GM19467 (cell line): ENCODE measurements at regions not wholly inside any gene's neighbourhood (a gene's known extent, or its start where the extent isn't known, plus 50 kb on each side); places are given as distances from the start of the nearest gene placed in this dataset.
"Not testable (repeated sequence)": the region's sequence is repeated elsewhere in the genome, so short reads cannot be mapped to it uniquely, and the experiment has no call there.

Source experiments
- ATAC-seq: cut with Tn5 transposase; IDR thresholded peaks from one replicate; pipeline ENCODE4 v1.9.1; 2021; ENCODE audit warnings: mild to moderate bottlenecking, moderate library complexity; ENCODE audit not compliant: unreplicated experiment

- no peak for ATAC-seq
Measured at GRCh38 chr15:59791755-59792154, 102.6 kb upstream of the BNIP2 start.

DNA sequence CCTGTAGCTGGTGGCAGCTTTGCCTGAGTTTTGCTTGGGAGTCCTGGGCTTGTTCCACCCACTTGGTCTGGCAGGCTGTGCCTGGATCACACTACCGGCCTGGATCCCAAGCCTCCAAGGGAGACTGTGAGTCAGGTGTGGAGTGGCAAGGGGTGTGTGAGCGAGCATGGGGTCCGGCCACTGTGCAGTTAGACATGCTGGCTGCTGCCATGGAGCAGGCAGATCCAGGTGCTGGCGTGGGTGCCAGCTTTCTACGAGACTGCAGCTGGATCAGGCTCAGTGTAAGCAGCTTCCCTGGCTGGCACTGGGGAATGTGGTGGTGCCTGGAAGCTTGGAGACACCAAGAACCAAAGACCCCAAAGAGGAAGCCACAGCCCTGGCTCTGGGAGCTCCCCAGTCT lies 102.0 kb upstream of the BNIP2 start:
- ATAC-seq, result no peak

- ATAC-seq, result not testable (repeated sequence)
Measured at GRCh38 chr15:59786466-59786865, 97.3 kb upstream of the BNIP2 start.

GRCh38 chr15:59785981-59786380 lies 96.9 kb upstream of the BNIP2 start:
- ATAC-seq, result not testable (repeated sequence)

- ATAC-seq, result not testable (repeated sequence)
Measured at GRCh38 chr15:59783774-59784520, 94.8 kb upstream of the BNIP2 start.

DNA sequence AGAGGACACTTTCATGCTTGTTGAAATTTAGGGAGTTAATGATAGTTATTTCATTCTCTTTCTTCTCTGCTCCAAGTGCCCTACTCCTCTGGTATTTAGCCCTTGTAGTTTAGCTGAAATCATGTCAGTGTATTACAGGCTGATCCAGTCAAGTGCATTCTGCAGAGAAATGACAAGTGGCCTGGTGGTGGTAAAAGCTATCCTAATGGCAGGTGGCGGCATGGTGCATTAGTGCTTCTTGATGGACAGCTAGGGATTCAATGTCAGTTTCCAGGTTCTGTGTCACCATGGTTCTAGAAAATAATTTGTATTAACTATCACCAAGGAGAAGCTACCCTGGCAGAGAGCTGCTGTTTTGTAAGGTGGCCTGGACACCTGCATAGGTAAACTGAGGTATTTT lies 90.0 kb upstream of the BNIP2 start:
- ATAC-seq, result no peak

- ATAC-seq, result peak; percentile 67
Measured at GRCh38 chr15:59764775-59765174, 75.7 kb upstream of the BNIP2 start.

DNA sequence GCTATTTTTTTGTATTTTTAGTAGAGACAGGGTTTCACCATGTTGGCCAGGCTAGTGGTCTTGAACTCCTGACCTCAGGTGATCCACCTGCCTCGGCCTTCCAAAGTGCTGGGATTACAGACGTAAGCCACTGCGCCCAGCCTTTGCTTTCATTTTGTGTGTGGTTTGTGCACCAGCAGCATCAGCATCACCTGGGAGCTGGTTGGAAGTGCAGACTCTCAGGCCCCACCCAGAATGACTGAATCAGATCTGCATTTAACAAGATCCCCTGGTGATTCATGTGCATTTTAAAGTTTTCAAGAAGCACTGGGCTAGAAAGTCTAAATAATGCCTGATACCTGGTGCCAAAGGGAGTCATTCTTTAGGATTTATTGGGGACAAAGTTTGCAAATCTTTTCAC lies 73.4 kb upstream of the BNIP2 start:
- ATAC-seq, result no peak

GRCh38 chr15:59760256-59760655 lies 71.1 kb upstream of the BNIP2 start:
- ATAC-seq, result not testable (repeated sequence)

GRCh38 chr15:59751552-59752413 lies 62.7 kb upstream of the BNIP2 start:
- ATAC-seq, result no peak

DNA sequence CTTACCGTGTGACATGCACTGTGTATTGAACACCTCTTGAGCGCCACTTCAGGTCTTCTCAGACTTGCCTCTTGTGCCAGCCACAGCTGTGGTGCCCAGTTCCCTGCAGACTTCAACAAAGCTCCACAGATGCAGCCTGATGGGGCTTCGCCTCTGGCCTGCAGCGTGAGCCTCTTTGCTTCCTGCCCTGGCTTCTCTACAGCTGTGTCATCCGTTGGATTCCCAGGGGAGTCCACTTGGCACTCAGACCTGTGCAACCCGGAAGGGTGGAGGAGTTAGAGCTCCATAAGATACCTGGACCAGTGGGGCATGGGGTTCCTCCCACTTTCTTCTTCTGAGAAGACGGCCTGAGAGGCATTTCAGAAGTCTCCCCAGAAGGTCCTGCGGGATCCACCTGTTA lies 57.7 kb upstream of the BNIP2 start:
- ATAC-seq, result no peak

DNA sequence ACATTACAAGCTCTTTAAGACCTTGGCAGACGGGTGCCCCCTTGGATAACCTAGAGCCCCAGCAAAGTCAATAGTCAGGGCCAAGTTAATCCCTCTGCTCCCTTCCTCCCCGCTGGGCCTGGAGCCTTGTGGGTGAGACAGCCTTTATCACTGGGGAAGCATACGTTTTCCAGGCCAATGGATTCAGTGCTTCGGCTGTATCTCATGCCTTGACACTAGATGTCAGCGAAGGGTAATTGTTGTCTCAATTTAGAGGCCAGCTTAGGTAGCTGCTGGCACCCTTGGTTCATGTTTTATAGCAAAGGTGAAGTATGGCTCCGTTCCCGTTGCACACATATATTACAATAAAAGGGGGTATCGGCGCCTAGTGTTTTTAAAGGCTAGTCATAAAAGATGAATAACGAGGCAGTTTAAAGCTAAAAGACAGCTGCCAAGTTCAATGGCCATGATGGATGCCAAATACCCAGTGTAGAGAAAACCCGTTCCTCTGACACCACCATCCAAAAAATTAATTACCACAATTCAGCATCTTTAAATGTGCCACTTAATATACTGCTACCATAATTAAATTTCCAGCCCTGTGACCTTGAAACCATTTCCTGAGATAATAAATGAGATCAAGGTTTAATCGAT lies 52.3 kb upstream of the BNIP2 start:
- ATAC-seq, result no peak

DNA sequence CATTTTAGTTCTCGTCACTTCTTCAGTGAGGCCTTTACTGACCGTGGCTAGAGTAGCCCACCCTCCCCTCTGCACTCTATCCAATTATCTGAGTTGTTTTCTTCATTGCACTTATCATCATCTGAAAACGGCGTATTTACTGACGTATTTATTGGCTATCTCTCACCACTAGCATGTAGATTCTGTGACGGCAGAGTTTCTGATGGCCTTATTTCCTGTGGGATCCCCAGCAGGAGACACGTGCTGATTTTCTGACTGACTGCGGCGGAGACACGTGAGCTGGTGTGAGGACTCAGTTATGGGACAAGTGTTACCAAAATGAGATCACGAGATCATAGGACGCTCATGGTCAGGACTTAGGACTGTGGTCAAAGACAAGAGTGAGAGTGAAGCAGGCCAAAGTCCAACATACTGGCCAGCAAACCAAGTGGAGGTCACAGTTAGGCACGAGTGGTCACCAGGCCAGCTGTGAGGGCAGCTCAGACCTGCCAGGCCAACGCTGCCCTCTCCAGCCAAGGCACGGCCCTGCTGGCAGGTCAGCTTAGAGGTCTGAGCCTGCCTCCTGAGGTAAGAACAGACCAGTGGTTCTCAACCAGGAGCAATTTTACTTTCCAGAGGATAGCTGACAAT lies 50.6 kb upstream of the BNIP2 start:
- no peak for ATAC-seq
